ENCODE measurements at regions not wholly inside any gene's neighbourhood (a gene's known extent, or its start where the extent isn't known, plus 50 kb on each side); places are given as distances from the start of the nearest gene placed in this dataset.

GRCh38 chr2:192578780-192579179 lies 384.0 kb upstream of the TMEFF2 start (continued):
- TF ChIP-seq TEAD2 (CRISPR knock-in tag; IDR thresholded peaks at IDR 0.05), result no peak
- TF ChIP-seq TEF (CRISPR knock-in tag; IDR thresholded peaks at IDR 0.05), result 0 out of 2 replicates have a peak, but pooled peaks have one; percentile 70
- TF ChIP-seq CBFB (CRISPR knock-in tag; IDR thresholded peaks at IDR 0.05), result no peak
- TF ChIP-seq BCL6 (CRISPR knock-in tag; IDR thresholded peaks at IDR 0.05), result peak; percentile 66
- TF ChIP-seq CEBPG (CRISPR knock-in tag; IDR thresholded peaks at IDR 0.05), result peak; percentile 91
- peak; percentile 94 for TF ChIP-seq CEBPB (IDR thresholded peaks at IDR 0.05; ENCODE audit: borderline replicate concordance, low read depth, low read length)
- no peak for TF ChIP-seq FOXO4 (CRISPR knock-in tag; conservative IDR thresholded peaks at IDR 0.05)
- peak; percentile 62 for TF ChIP-seq GATAD2A (CRISPR knock-in tag; IDR thresholded peaks at IDR 0.05)
- TF ChIP-seq ZNF639 (CRISPR knock-in tag; conservative IDR thresholded peaks at IDR 0.05), result no peak
- no peak for TF ChIP-seq ZNF777 (CRISPR knock-in tag; IDR thresholded peaks at IDR 0.05)
- TF ChIP-seq ZNF646 (CRISPR knock-in tag; IDR thresholded peaks at IDR 0.05), result no peak
- no peak for TF ChIP-seq ZNF607 (CRISPR knock-in tag; IDR thresholded peaks at IDR 0.05; ENCODE audit: borderline replicate concordance)
- 0 out of 2 replicates have a peak, but pooled peaks have one; percentile 39 for TF ChIP-seq ARID3A (IDR thresholded peaks at IDR 0.05; ENCODE audit: low read depth, low read length)
- no peak for TF ChIP-seq ZNF737 (CRISPR knock-in tag; IDR thresholded peaks at IDR 0.05; ENCODE audit: borderline replicate concordance)
- TF ChIP-seq ARID5B (CRISPR knock-in tag; IDR thresholded peaks at IDR 0.05), result peak; percentile 71
